A673 (cell line): ENCODE measurements at regions not wholly inside any gene's neighbourhood (a gene's known extent, or its start where the extent isn't known, plus 50 kb on each side); places are given as distances from the start of the nearest gene placed in this dataset.
A peak's percentile ranks its signal among the peaks of the same experiment; 100 is the strongest.

Experiments used
- BruUV-seq: library from RNA; stranded (reverse); fragments of 400-500 nt; replicated peaks from 2 replicates; lab custom pipeline; 2021; lab: Mats Ljungman, UMichigan
- CTCF ChIA-PET: fragments of 300-600 bp; sonication (Branson Sonifier 250); formaldehyde crosslinking; loops from one replicate; lab custom pipeline; 2022; ENCODE audit warnings: antibody characterized with exemption; lab: Charles Lee
- POLR2A ChIA-PET: fragments of 300-600 bp; sonication (Branson Sonifier 250); formaldehyde crosslinking; loops from one replicate; lab custom pipeline; 2022; ENCODE audit warnings: antibody characterized with exemption; ENCODE audit not compliant: low non-redundant PET; lab: Charles Lee
- DNase-seq: peaks from one replicate; pipeline ENCODE4 v3.0.0-alpha.2; 2015; ENCODE audit warnings: low spot score
- H3K27ac ChIP-seq: fragments of 200-600 bp; sonication (generic); 2 replicates; pipeline ENCODE4 v1.5.1; 2016; ENCODE audit warnings: mixed run types, low read depth, mild to moderate bottlenecking, mixed read lengths, antibody characterized with exemption, low read length; ENCODE audit not compliant: poor library complexity, severe bottlenecking
- H3K27me3 ChIP-seq: fragments of 200-600 bp; sonication (generic); replicated peaks from 2 replicates; pipeline ENCODE4 v1.6.1; 2017; ENCODE audit warnings: mixed run types, low read depth, mild to moderate bottlenecking, mixed read lengths, antibody characterized with exemption, low read length; ENCODE audit not compliant: insufficient read depth, poor library complexity
- H3K36me3 ChIP-seq: fragments of 200-600 bp; sonication (generic); 2 replicates; pipeline ENCODE4 v1.6.1; 2016; ENCODE audit warnings: mixed run types, mild to moderate bottlenecking, mixed read lengths, antibody characterized with exemption, low read length; ENCODE audit not compliant: insufficient read depth, poor library complexity, severe bottlenecking
- H3K4me1 ChIP-seq: fragments of 200-600 bp; sonication (generic); 2 replicates; pipeline ENCODE4 v1.6.1; 2017; ENCODE audit warnings: mixed run types, mild to moderate bottlenecking, mixed read lengths, antibody characterized with exemption, low read length; ENCODE audit not compliant: insufficient read depth, poor library complexity, severe bottlenecking
- H3K4me3 ChIP-seq: fragments of 200-600 bp; sonication (generic); 2 replicates; pipeline ENCODE4 v1.5.1; 2016; ENCODE audit warnings: low read depth, mixed run types, mild to moderate bottlenecking, mixed read lengths, low read length; ENCODE audit not compliant: poor library complexity, severe bottlenecking
- H3K9me3 ChIP-seq: fragments of 200-600 bp; sonication (generic); 2 replicates; pipeline ENCODE4 v1.6.1; 2016; ENCODE audit warnings: mixed run types, low read depth, mild to moderate bottlenecking, mixed read lengths, antibody characterized with exemption, low read length; ENCODE audit not compliant: poor library complexity, severe bottlenecking
- CTCF ChIP-seq: fragments of 300-800, 200-600 bp; sonication (generic); conservative IDR thresholded peaks from 2 replicates; pipeline ENCODE4 v1.5.1; 2017; ENCODE audit warnings: low read depth, mild to moderate bottlenecking, antibody characterized with exemption, low read length, moderate library complexity, mixed read lengths
- EZH2 ChIP-seq: fragments of 200-600 bp; sonication (generic); IDR thresholded peaks from 2 replicates; pipeline ENCODE4 v1.6.1; 2017; ENCODE audit warnings: borderline replicate concordance, low read depth, mild to moderate bottlenecking, mixed read lengths, antibody characterized with exemption, low read length; ENCODE audit not compliant: poor library complexity, severe bottlenecking
- intact Hi-C: fragments of 100-400 bp; cut with micrococcal nuclease; formaldehyde crosslinking; loops from one replicate; pipeline ENCODE4 v1.10.0; 2022; ENCODE audit not compliant: unreplicated experiment

- ChIA-PET POLR2A (no interaction called here), CTCF (no interaction called here)
- H3K9me3 ChIP-seq: no peaks in the 10 kb centered on the region
- intact Hi-C loops: no loop called here
- no peak overlapping the region for H3K4me3 ChIP-seq
- no peaks in the 10 kb centered on the region for H3K4me1 ChIP-seq
- H3K36me3 ChIP-seq: no peaks in the 10 kb centered on the region
- no peak overlapping the region for H3K27ac ChIP-seq
- no TSS peak for BruUV-seq
- peak; percentile 7 for DNase-seq
- TF ChIP-seq CTCF (no peak), EZH2 (no peak)
- no peaks in the 10 kb centered on the region for H3K27me3 ChIP-seq
These were observed 107.3 kb upstream of the CEP126 start for GRCh38 chr11:101807531-101807930.

GRCh38 chr11:101803651-101804050 lies 111.2 kb upstream of the CEP126 start:
- no TSS peak for BruUV-seq
- no peak for DNase-seq
- ChIA-PET POLR2A (no interaction called here), CTCF (no interaction called here)
- H3K27ac ChIP-seq: no peak overlapping the region
- H3K9me3 ChIP-seq: no peaks in the 10 kb centered on the region
- intact Hi-C loops: no loop called here
- no peaks in the 10 kb centered on the region for H3K27me3 ChIP-seq
- H3K36me3 ChIP-seq: no peaks in the 10 kb centered on the region
- H3K4me1 ChIP-seq: no peaks in the 10 kb centered on the region
- no peak overlapping the region for H3K4me3 ChIP-seq
- TF ChIP-seq EZH2 (no peak), CTCF (no peak)

- no TSS peak for BruUV-seq
- Histone ChIP-seq H3K27ac (no peak overlapping the region), H3K9me3 (no peaks in the 10 kb centered on the region), H3K36me3 (no peaks in the 10 kb centered on the region), H3K4me3 (no peak overlapping the region), H3K4me1 (no peaks in the 10 kb centered on the region), H3K27me3 (no peaks in the 10 kb centered on the region)
- CTCF ChIA-PET: no interaction called here
- POLR2A ChIA-PET: no interaction called here
- intact Hi-C loops: no loop called here
- DNase-seq: no peak
- TF ChIP-seq EZH2 (no peak), CTCF (no peak)
These were observed 117.5 kb upstream of the CEP126 start for GRCh38 chr11:101797335-101797734.
